Mammary epithelial cell (primary cell): ENCODE measurements at regions not wholly inside any gene's neighbourhood (a gene's known extent, or its start where the extent isn't known, plus 50 kb on each side); places are given as distances from the start of the nearest gene placed in this dataset.

Experiments
- CTCF ChIP-seq, 2 donors: IDR thresholded peaks in 1 of 2; conservative IDR thresholded peaks in 1 of 2; 2 replicates each; pipeline ENCODE4 v1.5.1; 2011 to 2012; ENCODE audit warnings: inconsistent platforms in 2 of 2, low read length in 2 of 2, mild to moderate bottlenecking in 2 of 2, control low read depth in 1 of 2, low read depth in 1 of 2; ENCODE audit not compliant: insufficient read depth in 1 of 2; ENCODE audit errors: extremely low read depth in 1 of 2
- EZH2 ChIP-seq: IDR thresholded peaks from 2 replicates; pipeline ENCODE4 v1.6.1; 2012; ENCODE audit warnings: low read length, inconsistent platforms, borderline replicate concordance

DNA sequence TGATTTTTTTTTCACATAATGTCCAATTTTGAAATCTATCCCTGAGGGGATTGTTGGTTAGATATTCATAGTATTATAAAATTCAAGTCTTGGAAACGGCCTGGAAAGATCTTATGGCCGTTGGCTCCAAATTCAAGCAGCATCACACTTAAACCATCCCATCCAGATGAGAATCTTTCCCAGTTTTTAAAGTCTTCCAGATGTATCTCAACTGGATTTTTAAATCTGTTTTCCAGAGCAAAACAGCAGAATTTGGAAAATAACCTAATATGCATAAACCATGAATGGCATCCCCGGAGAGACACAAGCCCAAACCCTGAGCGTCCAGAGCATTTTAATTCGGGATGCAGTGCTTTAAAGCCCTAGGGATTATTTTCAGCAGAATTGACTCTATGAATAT is 208.2 kb upstream of the PRKCQ start:
- TF ChIP-seq EZH2 (no peak), CTCF (conservative IDR thresholded peaks at IDR 0.05 in 1 of 2, IDR thresholded peaks at IDR 0.05 in 1 of 2; ENCODE audit: extremely low read depth in 1 of 2, insufficient read depth in 1 of 2, low read depth in 1 of 2, low read length in 2 of 2) (no peak)
